GM23248 (cell line): ENCODE measurements at regions not wholly inside any gene's neighbourhood (a gene's known extent, or its start where the extent isn't known, plus 50 kb on each side); places are given as distances from the start of the nearest gene placed in this dataset.

Source experiments
- DNase-seq: peaks from one replicate; pipeline ENCODE4 v3.0.0-alpha.2; 2015
- H2AFZ ChIP-seq: fragments of 200-600 bp; sonication (generic); 2 replicates; pipeline ENCODE4 v1.6.1; 2016; ENCODE audit warnings: antibody characterized with exemption
- H3F3A ChIP-seq: fragments of 200-600 bp; sonication (generic); 2 replicates; pipeline ENCODE4 v1.6.1; 2016; ENCODE audit warnings: mild to moderate bottlenecking, antibody characterized with exemption, mixed run types; ENCODE audit not compliant: insufficient read depth
- H3K27ac ChIP-seq: fragments of 200-600 bp; sonication (generic); 2 replicates; pipeline ENCODE4 v1.5.1; 2016; ENCODE audit warnings: mild to moderate bottlenecking
- H3K27me3 ChIP-seq: fragments of 200-600 bp; sonication (generic); replicated peaks from 2 replicates; pipeline ENCODE4 v1.6.1; 2016; ENCODE audit warnings: mild to moderate bottlenecking; ENCODE audit not compliant: insufficient read depth
- H3K36me3 ChIP-seq: fragments of 200-600 bp; sonication (generic); 2 replicates; pipeline ENCODE4 v1.6.1; 2016; ENCODE audit warnings: low read depth, mild to moderate bottlenecking
- H3K4me1 ChIP-seq: fragments of 200-600 bp; sonication (generic); 2 replicates; pipeline ENCODE4 v1.6.1; 2016; ENCODE audit warnings: mild to moderate bottlenecking; ENCODE audit not compliant: insufficient read depth
- H3K4me2 ChIP-seq: fragments of 200-600 bp; sonication (generic); one replicate; pipeline ENCODE4 v1.6.1; 2016; ENCODE audit warnings: mild to moderate bottlenecking; ENCODE audit not compliant: unreplicated experiment
- H3K4me3 ChIP-seq: fragments of 200-600 bp; sonication (generic); 2 replicates; pipeline ENCODE4 v1.5.1; 2016; ENCODE audit warnings: mild to moderate bottlenecking
- H3K79me2 ChIP-seq: fragments of 200-600 bp; sonication (generic); 2 replicates; pipeline ENCODE4 v1.6.1; 2016; ENCODE audit warnings: mild to moderate bottlenecking; ENCODE audit not compliant: insufficient read depth
- H3K9ac ChIP-seq: fragments of 200-600 bp; sonication (generic); 2 replicates; pipeline ENCODE4 v1.6.1; 2016; ENCODE audit warnings: mild to moderate bottlenecking
- H3K9me2 ChIP-seq: fragments of 200-600 bp; sonication (generic); 2 replicates; pipeline ENCODE4 v1.6.1; 2016; ENCODE audit warnings: mixed run types, mild to moderate bottlenecking, moderate library complexity; ENCODE audit not compliant: insufficient read depth
- H3K9me3 ChIP-seq: fragments of 200-600 bp; sonication (generic); one replicate; pipeline ENCODE4 v1.6.1; 2017; ENCODE audit warnings: low read depth
- H4K20me1 ChIP-seq: fragments of 200-600 bp; sonication (generic); 2 replicates; pipeline ENCODE4 v1.6.0; 2016; ENCODE audit not compliant: insufficient read depth
- EZH2 ChIP-seq: fragments of 200-600 bp; sonication (generic); IDR thresholded peaks from 2 replicates; pipeline ENCODE4 v1.6.1; 2018; ENCODE audit warnings: antibody characterized with exemption, mild to moderate bottlenecking; ENCODE audit not compliant: insufficient read depth, poor library complexity, severe bottlenecking
- EZH2phosphoT487 ChIP-seq: fragments of 200-600 bp; sonication (generic); IDR thresholded peaks from 2 replicates; pipeline ENCODE4 v1.6.1; 2018; ENCODE audit warnings: antibody characterized with exemption, moderate library complexity, mild to moderate bottlenecking, low read depth; ENCODE audit not compliant: insufficient read depth
- WGBS, 2 experiments: methylation state at CpG; one replicate each; pipeline ENCODE4 v1.1.6; 2015 to 2017; ENCODE audit warnings: low lambda C conversion rate in 2 of 2, low coverage in 1 of 2; ENCODE audit errors: missing lambda C conversion rate in 2 of 2; 5-methylcytosine and 5-hydroxymethylcytosine counted together
- in situ Hi-C: fragments of 300-500 bp; cut with MboI; formaldehyde crosslinking; loops from 2 replicates; pipeline ENCODE4 v1.15.0; 2020

DNA sequence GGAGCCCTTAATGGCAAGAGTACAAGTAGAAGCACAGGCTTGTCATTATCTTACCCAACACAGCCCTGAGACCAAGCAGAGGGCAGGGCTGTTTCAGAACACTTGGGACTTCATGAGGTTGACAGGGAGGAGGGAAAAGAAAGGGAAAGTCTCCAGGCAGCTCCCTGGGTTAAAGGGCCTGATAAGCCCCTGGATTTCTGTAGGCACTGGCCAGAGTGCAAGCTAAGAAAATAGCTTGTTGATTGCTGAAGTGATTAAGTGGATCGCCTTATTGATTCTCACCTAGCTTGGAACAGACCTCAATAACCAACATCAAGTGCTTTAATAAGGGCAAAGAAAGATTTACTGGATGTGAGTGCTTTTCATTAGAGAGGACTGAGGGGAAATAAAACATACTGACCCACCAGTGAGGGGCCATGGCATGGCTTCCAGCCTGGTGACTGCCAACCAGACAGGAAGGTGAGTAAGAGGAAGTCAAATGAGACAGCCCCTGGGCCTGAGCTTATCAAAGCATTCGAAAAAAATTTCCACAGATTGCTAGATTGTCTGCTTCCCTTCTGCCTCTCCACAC, 121.4 kb upstream of the NFIA start:
- no peak overlapping the region for H3K27ac ChIP-seq
- in situ Hi-C loops = no loop called here
- H3K9ac ChIP-seq = no peak overlapping the region
- H2AFZ ChIP-seq = peak overlapping the region; percentile 45; the same call in 1 of the 2 replicates
- H3K4me1 ChIP-seq = peaks cover 9% of the 10 kb centered on the region; the same call in 1 of the 2 replicates
- no peak for TF ChIP-seq EZH2phosphoT487
- TF ChIP-seq EZH2 = no peak
- no peak overlapping the region for H3K4me3 ChIP-seq
- no peaks in the 10 kb centered on the region for H3K36me3 ChIP-seq
- no peaks in the 10 kb centered on the region for H3K9me2 ChIP-seq
- H3K9me3 ChIP-seq = no peaks in the 10 kb centered on the region
- no peaks in the 10 kb centered on the region for H3K79me2 ChIP-seq
- 74 to 75% methylated on average over 2 of the region's 2 CpGs for WGBS, 2 experiments
- no peak overlapping the region for H3K4me2 ChIP-seq
- H3F3A ChIP-seq = no peaks in the 10 kb centered on the region
- H4K20me1 ChIP-seq = no peaks in the 10 kb centered on the region
- no peaks in the 10 kb centered on the region; the same call in 1 of the 2 replicates for H3K27me3 ChIP-seq
- DNase-seq = peak; percentile 21

DNA sequence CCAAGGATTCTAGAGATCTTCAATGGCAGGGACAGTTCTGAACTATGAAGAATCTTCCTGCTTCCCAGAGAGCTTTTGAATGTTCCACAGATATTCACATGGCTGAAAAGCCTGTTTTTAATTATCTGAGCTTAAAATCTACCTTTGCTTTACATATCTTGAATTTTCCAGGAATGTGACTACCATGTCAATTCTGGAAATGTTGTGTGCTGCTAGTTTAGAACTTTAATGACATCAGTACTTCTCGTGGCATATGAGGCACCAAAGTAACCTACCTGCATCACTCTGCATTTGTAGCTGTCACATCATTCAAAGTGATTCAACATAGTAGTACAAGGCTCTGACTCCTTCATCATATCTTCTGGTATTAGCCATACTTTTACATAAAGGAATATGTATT, 122.7 kb upstream of the NFIA start:
- no peak for DNase-seq
- Histone ChIP-seq H3K4me1 (peaks cover 9% of the 10 kb centered on the region; the same call in 1 of the 2 replicates), H3K27me3 (peaks cover 6% of the 10 kb centered on the region; the same call in 1 of the 2 replicates), H3K79me2 (no peaks in the 10 kb centered on the region), H3K9me3 (no peaks in the 10 kb centered on the region), H2AFZ (no peak overlapping the region), H4K20me1 (no peaks in the 10 kb centered on the region), H3F3A (no peaks in the 10 kb centered on the region), H3K9me2 (no peaks in the 10 kb centered on the region), H3K27ac (no peak overlapping the region), H3K9ac (no peak overlapping the region), H3K36me3 (no peaks in the 10 kb centered on the region), H3K4me3 (no peak overlapping the region), H3K4me2 (no peak overlapping the region)
- TF ChIP-seq EZH2phosphoT487 = no peak
- no peak for TF ChIP-seq EZH2
- in situ Hi-C loops = no loop called here
- WGBS, 2 experiments = 48 to 56% methylated on average over 1 of the region's 1 CpG

DNA sequence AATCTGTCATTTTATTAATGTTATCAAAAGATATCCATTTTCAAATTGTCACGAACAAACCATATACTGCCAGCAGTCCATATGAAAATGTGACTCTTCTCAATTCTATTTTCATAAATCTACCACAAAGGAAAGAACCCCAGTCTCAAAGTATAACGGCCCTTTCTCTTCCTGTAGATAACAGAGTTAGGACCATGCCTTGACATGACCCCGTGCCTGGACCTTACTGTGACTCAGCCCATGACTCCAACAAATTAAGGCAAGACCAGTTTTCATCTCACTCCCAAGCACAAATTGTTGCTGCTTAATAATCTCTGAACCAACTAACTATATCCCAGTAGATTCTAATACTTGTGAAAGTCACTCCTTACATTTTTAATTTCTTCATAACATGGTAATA, 124.4 kb upstream of the NFIA start:
- in situ Hi-C loops = no loop called here
- Histone ChIP-seq H3K9me2 (no peaks in the 10 kb centered on the region), H3K4me1 (peaks cover 9% of the 10 kb centered on the region; the same call in 1 of the 2 replicates), H3K79me2 (no peaks in the 10 kb centered on the region), H3K36me3 (no peaks in the 10 kb centered on the region), H3K9ac (no peak overlapping the region), H3F3A (no peaks in the 10 kb centered on the region), H4K20me1 (no peaks in the 10 kb centered on the region), H2AFZ (no peak overlapping the region), H3K4me3 (no peak overlapping the region), H3K9me3 (no peaks in the 10 kb centered on the region), H3K4me2 (no peak overlapping the region), H3K27me3 (peaks cover 9% of the 10 kb centered on the region; the same call in 1 of the 2 replicates), H3K27ac (no peak overlapping the region)
- no peak for DNase-seq
- TF ChIP-seq EZH2phosphoT487 = no peak
- TF ChIP-seq EZH2 = no peak
- WGBS, 2 experiments = 85 to 93% methylated on average over 3 of the region's 3 CpGs

DNA sequence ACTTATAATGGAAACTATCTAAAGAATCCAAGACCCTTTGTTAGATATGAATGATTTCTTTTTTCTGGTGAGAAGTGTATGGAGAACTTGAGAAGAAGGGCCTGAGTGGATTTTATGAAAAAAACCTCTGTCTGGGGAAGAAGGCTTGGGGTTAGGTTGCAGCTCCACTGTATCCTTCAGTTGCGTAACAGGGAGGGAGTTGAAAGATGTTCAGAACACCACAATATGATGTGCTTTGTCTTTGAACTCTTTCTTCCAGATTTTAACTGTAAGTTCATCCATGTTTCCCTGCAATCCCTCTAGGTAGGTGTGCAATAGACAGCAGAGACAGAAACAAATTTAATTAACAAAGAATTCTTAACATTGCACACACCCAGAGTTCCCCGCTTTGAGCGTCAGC, 125.8 kb upstream of the NFIA start:
- Histone ChIP-seq H3K27ac (no peak overlapping the region), H3K36me3 (no peaks in the 10 kb centered on the region), H3K4me1 (peaks cover 7% of the 10 kb centered on the region; the same call in 1 of the 2 replicates), H3K9ac (no peak overlapping the region), H2AFZ (no peak overlapping the region), H3K9me3 (no peaks in the 10 kb centered on the region), H3F3A (no peaks in the 10 kb centered on the region), H3K4me2 (no peak overlapping the region), H3K4me3 (no peak overlapping the region), H4K20me1 (no peaks in the 10 kb centered on the region), H3K27me3 (peaks cover 12% of the 10 kb centered on the region; the same call in 1 of the 2 replicates), H3K9me2 (no peaks in the 10 kb centered on the region), H3K79me2 (no peaks in the 10 kb centered on the region)
- no peak for DNase-seq
- TF ChIP-seq EZH2 = no peak
- no peak for TF ChIP-seq EZH2phosphoT487
- WGBS, 2 experiments = 96 to 97% methylated on average over 3 of the region's 3 CpGs
- in situ Hi-C loops = no loop called here

DNA sequence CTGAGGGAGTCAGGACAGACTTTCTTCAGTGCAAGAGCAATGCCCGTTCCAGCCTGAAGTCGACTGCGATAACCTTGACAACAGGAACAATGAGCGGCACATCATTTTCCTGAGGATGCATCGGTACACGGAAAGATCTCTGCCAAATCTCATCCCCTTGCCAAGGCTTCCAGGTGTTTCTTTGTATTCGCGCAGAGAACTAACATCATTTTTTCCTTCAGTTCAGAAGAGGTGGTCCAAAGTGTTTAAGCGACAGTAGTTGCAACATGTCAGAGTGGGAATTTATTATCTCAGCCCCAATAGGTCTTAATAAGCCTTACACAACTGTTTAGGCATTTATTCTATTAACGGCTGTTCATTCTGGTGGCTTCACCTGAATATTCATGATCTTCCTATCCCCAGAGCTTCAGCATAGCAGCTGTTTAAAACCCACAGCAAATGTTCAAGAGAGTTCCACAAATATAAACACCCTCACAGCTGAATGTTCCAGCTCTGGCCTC, 129.7 kb upstream of the NFIA start:
- WGBS, 2 experiments = 91 to 93% methylated on average over 10 of the region's 10 CpGs
- no peak overlapping the region for H3K4me3 ChIP-seq
- H4K20me1 ChIP-seq = no peaks in the 10 kb centered on the region
- no peaks in the 10 kb centered on the region for H3K4me1 ChIP-seq
- H3K27me3 ChIP-seq = peaks cover 42% of the 10 kb centered on the region
- no peak overlapping the region for H2AFZ ChIP-seq
- no peaks in the 10 kb centered on the region for H3K79me2 ChIP-seq
- no peak overlapping the region for H3K27ac ChIP-seq
- no peaks in the 10 kb centered on the region for H3K36me3 ChIP-seq
- TF ChIP-seq EZH2phosphoT487 = no peak
- TF ChIP-seq EZH2 = no peak
- no peak overlapping the region for H3K9ac ChIP-seq
- no peak overlapping the region for H3K4me2 ChIP-seq
- DNase-seq = no peak
- H3F3A ChIP-seq = no peaks in the 10 kb centered on the region
- no peaks in the 10 kb centered on the region for H3K9me3 ChIP-seq
- in situ Hi-C loops = no loop called here
- no peaks in the 10 kb centered on the region for H3K9me2 ChIP-seq
